Activated naive CD4-positive, alpha-beta T cell treated with anti-CD3 and anti-CD28 coated beads for 36 hours (primary cell): ENCODE measurements at regions not wholly inside any gene's neighbourhood (a gene's known extent, or its start where the extent isn't known, plus 50 kb on each side); places are given as distances from the start of the nearest gene placed in this dataset.

ENCODE experiments used
- CTCF ChIA-PET: fragments of 350-600 bp; sonication (Branson Sonifier 250); formaldehyde crosslinking; loops from one replicate; lab custom pipeline; 2021; ENCODE audit warnings: antibody characterized with exemption; lab: Charles Lee
- DNase-seq: peaks from one replicate; pipeline ENCODE4 v3.0.0-alpha.2; 2020
- H3K27ac Mint-ChIP-seq: one replicate; pipeline ENCODE4 v1.8.0; 2021; ENCODE audit warnings: mild to moderate bottlenecking, mixed read lengths
- H3K27me3 Mint-ChIP-seq: one replicate; pipeline ENCODE4 v1.8.0; 2021; ENCODE audit warnings: low read depth, mixed read lengths
- H3K36me3 Mint-ChIP-seq: one replicate; pipeline ENCODE4 v1.8.0; 2021; ENCODE audit warnings: low read depth, mixed read lengths
- H3K4me1 Mint-ChIP-seq: one replicate; pipeline ENCODE4 v1.8.0; 2021; ENCODE audit warnings: low read depth, mixed read lengths
- H3K4me3 Mint-ChIP-seq: one replicate; pipeline ENCODE4 v1.8.0; 2021; ENCODE audit warnings: mild to moderate bottlenecking, moderate library complexity, mixed read lengths
- H3K9me3 Mint-ChIP-seq: one replicate; pipeline ENCODE4 v1.8.0; 2021; ENCODE audit warnings: mixed read lengths
- intact Hi-C: fragments of 100-400 bp; cut with micrococcal nuclease; formaldehyde crosslinking; loops from one replicate; pipeline ENCODE4 v1.15.1; 2023

DNA sequence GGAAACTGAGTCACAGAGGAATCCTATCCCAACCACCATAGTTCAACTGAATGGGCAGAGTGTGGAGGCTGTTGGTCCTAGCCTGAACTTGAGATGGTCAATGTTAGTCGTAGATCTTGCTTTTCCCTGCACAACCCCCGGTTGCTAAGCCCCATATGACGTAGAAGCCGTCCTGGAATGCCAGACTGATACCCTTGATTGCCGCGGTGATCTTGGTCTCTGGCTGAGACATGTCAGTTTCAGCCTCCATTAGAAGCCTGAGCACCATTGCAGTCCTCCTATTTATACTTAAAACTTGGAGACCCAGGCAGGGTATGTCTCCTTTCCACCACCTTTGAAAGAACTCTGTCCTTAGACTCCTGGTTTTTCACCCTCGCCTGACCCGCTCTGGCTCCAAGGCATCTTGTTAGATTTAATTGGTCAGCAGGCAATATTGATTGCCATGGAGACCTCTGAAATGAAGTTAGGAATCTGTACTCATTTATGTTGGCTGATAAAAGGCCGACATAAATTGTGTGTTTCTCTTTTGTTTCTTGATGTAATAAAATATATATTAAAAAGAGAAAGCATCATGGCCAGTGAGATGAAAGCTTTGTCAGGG, 53.4 kb downstream of the RPLP1 start:
- CTCF ChIA-PET: interaction anchor here (0.6 kb wide), 1 partner anchor 14 kb away, joined by 3 read pairs; no protein-coding TSS in a partner anchor
- H3K27ac Mint-ChIP-seq: no peak overlapping the region
- H3K9me3 Mint-ChIP-seq: no peaks in the 10 kb centered on the region
- no peaks in the 10 kb centered on the region for H3K4me1 Mint-ChIP-seq
- H3K27me3 Mint-ChIP-seq: no peaks in the 10 kb centered on the region
- H3K4me3 Mint-ChIP-seq: no peak overlapping the region
- no peak for DNase-seq
- H3K36me3 Mint-ChIP-seq: no peaks in the 10 kb centered on the region
- intact Hi-C loops: no loop called here

DNA sequence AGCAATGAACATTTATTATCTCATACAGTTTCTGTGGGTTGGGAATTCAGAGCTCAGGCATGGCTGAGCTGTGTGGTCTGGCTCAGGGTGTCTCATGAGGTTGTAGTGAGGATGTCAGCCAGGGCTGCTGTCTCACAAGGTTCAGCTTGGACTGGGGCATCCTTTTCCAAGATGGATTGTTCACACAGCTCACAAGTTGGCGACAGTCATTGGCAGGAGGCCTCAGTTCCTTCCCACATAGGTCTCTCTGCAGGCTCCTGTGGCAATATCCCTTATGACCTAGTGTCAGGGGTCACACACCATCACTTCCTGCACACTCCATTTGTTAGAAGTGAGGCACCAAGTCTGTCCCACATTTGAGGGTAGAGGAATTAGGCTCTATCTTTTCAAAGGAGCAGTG, 56.0 kb downstream of the RPLP1 start:
- H3K27me3 Mint-ChIP-seq: peaks cover 8% of the 10 kb centered on the region
- no peak for DNase-seq
- CTCF ChIA-PET: no interaction called here
- no peak overlapping the region for H3K4me3 Mint-ChIP-seq
- H3K9me3 Mint-ChIP-seq: no peaks in the 10 kb centered on the region
- H3K4me1 Mint-ChIP-seq: no peaks in the 10 kb centered on the region
- no peak overlapping the region for H3K27ac Mint-ChIP-seq
- H3K36me3 Mint-ChIP-seq: no peaks in the 10 kb centered on the region
- intact Hi-C loops: no loop called here

DNA sequence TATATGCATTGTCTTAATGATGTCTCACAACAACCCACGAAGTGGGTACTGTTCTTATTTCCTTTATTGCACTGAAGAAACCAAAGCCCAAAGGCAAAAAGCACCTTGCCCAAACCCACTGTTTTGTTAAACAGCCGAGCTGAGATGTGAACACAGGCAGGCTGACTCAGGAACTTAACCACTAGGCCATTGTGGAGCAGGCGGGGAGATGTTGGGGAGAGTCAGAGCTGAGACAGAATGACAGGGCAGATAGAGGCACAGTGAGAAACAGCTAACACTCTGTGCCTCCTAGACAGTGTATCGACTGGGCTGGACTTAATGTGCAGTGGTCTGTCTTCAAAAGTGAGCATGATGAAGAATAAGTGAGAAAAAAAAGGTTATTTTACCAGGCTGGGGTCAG, 56.5 kb downstream of the RPLP1 start:
- CTCF ChIA-PET: no interaction called here
- DNase-seq: no peak

DNA sequence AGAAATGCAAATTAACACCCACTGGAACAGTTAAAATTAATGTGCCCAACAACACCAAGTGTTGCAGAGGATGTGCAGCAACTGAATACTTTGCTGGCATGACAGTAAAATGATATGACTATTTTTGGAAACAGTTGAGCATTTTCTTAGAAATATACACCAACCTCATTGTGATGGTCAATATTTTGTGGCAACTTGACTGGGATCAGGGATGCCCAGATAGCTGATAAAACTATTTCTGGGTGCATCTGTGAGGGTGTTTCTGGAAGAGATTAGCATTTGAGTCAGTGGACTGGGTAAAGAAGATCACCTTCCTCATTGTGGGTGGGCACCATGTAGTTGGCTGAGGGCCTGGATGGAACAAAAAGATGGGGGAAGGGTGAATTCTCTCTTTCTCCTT, 57.9 kb downstream of the RPLP1 start:
- DNase-seq: no peak
- Mint-ChIP-seq H3K36me3 (no peaks in the 10 kb centered on the region), H3K4me3 (no peak overlapping the region), H3K27ac (no peak overlapping the region), H3K9me3 (no peaks in the 10 kb centered on the region), H3K27me3 (peaks cover 11% of the 10 kb centered on the region), H3K4me1 (no peaks in the 10 kb centered on the region)
- CTCF ChIA-PET: interaction anchor here (1.2 to 1.6 kb wide), 3 partner anchors 14 to 977 kb away, joined by 3 to 6 read pairs (median 3); no protein-coding TSS in a partner anchor
- intact Hi-C loops: no loop called here

More for the DNA sequence above, 56.5 kb downstream of the RPLP1 start:
- H3K9me3 Mint-ChIP-seq: no peaks in the 10 kb centered on the region
- no peaks in the 10 kb centered on the region for H3K36me3 Mint-ChIP-seq
- no peak overlapping the region for H3K27ac Mint-ChIP-seq
- no peak overlapping the region for H3K4me3 Mint-ChIP-seq
- no peaks in the 10 kb centered on the region for H3K4me1 Mint-ChIP-seq
- intact Hi-C loops: no loop called here
- H3K27me3 Mint-ChIP-seq: peaks cover 8% of the 10 kb centered on the region

DNA sequence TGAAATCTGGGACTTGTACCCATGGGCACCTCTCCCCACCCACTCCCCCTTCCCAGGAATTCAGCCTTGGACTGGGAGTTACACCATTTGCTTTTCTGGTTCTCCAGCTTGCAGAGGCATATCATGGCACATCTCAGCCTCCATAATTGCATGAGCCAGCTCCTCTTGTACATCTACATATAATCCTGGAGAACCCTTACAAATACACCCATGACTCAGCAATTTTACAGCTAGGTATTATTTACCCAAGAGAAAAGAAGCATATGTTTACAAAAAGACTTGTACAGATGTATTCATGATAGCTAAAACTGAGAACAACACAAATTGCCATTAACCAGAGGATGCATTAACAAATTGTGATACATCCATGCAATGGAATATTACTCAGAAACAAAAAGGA, 58.4 kb downstream of the RPLP1 start:
- Mint-ChIP-seq H3K27ac (no peak overlapping the region), H3K9me3 (no peaks in the 10 kb centered on the region), H3K4me3 (no peak overlapping the region), H3K36me3 (no peaks in the 10 kb centered on the region), H3K27me3 (peaks cover 11% of the 10 kb centered on the region), H3K4me1 (no peaks in the 10 kb centered on the region)
- intact Hi-C loops: no loop called here
- DNase-seq: no peak
- CTCF ChIA-PET: interaction anchor here (1.2 to 1.6 kb wide), 3 partner anchors 13 to 976 kb away, joined by 3 to 6 read pairs (median 3); no protein-coding TSS in a partner anchor

DNA sequence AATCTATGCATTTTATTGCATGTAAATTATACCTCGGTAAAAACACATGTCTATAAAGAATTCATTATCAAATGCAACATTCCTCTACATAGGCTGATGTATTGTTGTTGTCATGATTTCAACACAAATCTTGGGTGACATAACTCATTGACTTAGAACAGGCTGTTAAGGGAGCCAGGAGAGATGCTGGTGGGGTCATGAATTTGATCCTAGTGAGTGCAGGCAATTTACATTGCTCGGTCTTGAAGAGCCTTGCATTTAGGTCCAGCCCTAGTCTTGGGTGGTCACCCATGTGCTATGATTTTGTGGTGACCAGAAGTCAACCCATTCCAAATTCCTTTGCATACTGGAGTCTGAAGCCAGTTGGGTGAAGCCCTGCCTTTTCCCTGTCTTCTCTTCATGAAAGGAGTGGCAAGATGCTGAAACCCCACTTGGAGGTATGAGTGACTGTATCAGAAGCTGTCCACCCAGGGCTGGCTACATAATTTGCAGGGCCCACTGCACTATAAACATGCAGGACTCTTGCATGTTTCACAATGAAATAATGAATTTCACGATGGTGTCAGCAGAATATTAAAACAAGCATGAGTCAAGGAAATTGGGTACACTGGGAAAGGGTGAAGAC, 59.2 kb downstream of the RPLP1 start:
- H3K27ac Mint-ChIP-seq: no peak overlapping the region
- H3K36me3 Mint-ChIP-seq: no peaks in the 10 kb centered on the region
- H3K27me3 Mint-ChIP-seq: peaks cover 11% of the 10 kb centered on the region
- H3K9me3 Mint-ChIP-seq: no peaks in the 10 kb centered on the region
- DNase-seq: no peak
- intact Hi-C loops: no loop called here
- CTCF ChIA-PET: interaction anchor here (1.2 to 1.6 kb wide), 2 partner anchors 34 to 976 kb away, joined by 3 to 6 read pairs; no protein-coding TSS in a partner anchor
- H3K4me3 Mint-ChIP-seq: no peak overlapping the region
- no peaks in the 10 kb centered on the region for H3K4me1 Mint-ChIP-seq

DNA sequence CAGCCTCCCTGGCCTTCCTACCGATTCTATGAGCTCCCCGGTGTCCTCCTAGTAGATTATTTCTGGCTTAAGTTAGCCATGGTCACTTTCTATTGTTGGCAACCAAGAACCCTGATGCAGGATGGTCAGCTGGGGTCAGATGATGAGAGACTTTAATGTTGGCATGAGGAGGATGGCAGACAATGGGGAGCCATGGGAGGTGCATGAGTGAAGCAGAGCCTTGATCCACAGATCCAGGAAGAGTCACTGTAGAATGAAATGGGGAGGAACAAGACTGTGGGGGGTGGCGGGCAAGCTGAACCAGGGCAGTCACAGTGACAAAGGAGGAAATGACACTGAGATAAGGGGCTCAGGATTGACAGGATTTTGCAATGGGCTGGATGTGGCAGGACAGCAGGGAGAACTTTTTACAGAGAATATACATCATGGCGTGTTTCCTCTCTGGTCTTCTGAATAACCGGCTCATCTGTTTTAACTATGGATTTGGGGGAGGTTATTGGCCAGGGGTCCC, 60.9 kb downstream of the RPLP1 start:
- intact Hi-C loops: no loop called here
- Mint-ChIP-seq H3K27ac (no peak overlapping the region), H3K36me3 (no peaks in the 10 kb centered on the region), H3K9me3 (no peaks in the 10 kb centered on the region), H3K27me3 (peaks cover 14% of the 10 kb centered on the region), H3K4me3 (no peak overlapping the region), H3K4me1 (no peaks in the 10 kb centered on the region)
- CTCF ChIA-PET: interaction anchor here (1.4 kb wide), 1 partner anchor 11 kb away, joined by 4 read pairs; no protein-coding TSS in a partner anchor
- no peak for DNase-seq

DNA sequence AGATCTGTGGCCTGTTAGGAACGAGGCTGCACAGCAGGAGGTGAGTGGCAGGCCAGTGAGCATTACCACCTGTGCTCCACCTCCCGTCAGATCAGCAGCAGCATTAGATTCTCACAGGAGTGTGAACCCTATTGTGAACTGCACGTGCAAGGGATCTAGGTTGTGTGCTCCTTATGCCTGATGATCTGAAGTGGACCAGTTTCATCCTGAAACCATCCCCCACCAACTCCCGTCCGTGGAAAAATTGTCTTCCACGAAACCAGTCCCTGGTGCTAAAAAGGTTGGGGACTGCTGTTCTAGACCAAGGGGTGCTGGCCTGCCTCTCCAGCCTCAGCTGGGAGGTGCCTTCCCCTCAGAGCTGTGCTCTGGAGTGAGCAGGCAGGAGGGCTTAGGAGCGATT, 61.4 kb downstream of the RPLP1 start:
- no peak for DNase-seq
- no peaks in the 10 kb centered on the region for H3K36me3 Mint-ChIP-seq
- intact Hi-C loops: no loop called here
- CTCF ChIA-PET: interaction anchor here (1.4 kb wide), 1 partner anchor 12 kb away, joined by 4 read pairs; no protein-coding TSS in a partner anchor
- no peaks in the 10 kb centered on the region for H3K9me3 Mint-ChIP-seq
- H3K4me1 Mint-ChIP-seq: no peaks in the 10 kb centered on the region
- H3K27ac Mint-ChIP-seq: no peak overlapping the region
- no peak overlapping the region for H3K4me3 Mint-ChIP-seq
- peaks cover 14% of the 10 kb centered on the region for H3K27me3 Mint-ChIP-seq

DNA sequence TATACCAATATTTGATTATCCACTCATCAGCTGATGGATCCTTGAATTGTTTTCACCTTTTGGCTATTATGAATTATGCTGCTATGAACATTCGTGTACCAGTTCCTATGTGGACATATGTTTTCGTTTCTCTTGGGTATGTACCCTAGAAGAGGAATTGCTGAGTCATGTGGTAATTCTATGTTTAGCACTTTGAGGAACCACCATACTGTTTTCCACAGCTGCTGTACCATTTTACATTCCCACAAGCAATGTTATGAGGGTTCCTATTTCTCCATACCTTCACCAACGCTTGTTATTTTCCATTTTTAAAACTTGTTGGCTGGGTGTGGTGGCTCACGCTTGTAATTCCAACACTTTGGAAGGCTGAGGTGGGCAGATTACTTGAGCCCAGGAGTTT, 62.9 kb downstream of the RPLP1 start:
- H3K4me3 Mint-ChIP-seq: no peak overlapping the region
- CTCF ChIA-PET: interaction anchor here (0.7 kb wide), 1 partner anchor 329 kb away, joined by 5 read pairs; no protein-coding TSS in a partner anchor
- H3K36me3 Mint-ChIP-seq: no peaks in the 10 kb centered on the region
- intact Hi-C loops: no loop called here
- H3K27me3 Mint-ChIP-seq: peaks cover 16% of the 10 kb centered on the region
- no peaks in the 10 kb centered on the region for H3K4me1 Mint-ChIP-seq
- no peak overlapping the region for H3K27ac Mint-ChIP-seq
- DNase-seq: no peak
- H3K9me3 Mint-ChIP-seq: no peaks in the 10 kb centered on the region

DNA sequence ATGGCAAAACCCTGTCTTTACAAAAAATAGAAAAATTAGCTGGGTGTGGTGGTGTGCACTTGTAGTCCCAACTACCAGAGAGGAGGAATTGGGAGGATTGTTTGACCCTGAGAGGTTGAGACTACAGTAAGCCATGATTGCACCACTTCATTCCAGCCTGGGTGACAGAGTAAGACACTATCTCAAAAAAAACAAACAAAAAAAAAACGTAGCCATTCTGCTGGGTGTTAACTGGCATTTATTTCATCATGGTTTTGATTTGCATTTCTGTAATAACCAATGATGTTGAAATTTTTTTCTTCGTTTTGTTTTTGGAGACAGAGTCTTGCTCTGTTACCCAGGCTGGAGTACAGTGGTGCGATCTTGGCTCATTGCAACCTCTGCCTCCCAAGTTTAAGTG, 63.3 kb downstream of the RPLP1 start:
- intact Hi-C loops: no loop called here
- Mint-ChIP-seq H3K9me3 (no peaks in the 10 kb centered on the region), H3K36me3 (no peaks in the 10 kb centered on the region), H3K4me1 (no peaks in the 10 kb centered on the region), H3K4me3 (no peak overlapping the region), H3K27ac (no peak overlapping the region), H3K27me3 (peaks cover 16% of the 10 kb centered on the region)
- CTCF ChIA-PET: no interaction called here
- DNase-seq: no peak

DNA sequence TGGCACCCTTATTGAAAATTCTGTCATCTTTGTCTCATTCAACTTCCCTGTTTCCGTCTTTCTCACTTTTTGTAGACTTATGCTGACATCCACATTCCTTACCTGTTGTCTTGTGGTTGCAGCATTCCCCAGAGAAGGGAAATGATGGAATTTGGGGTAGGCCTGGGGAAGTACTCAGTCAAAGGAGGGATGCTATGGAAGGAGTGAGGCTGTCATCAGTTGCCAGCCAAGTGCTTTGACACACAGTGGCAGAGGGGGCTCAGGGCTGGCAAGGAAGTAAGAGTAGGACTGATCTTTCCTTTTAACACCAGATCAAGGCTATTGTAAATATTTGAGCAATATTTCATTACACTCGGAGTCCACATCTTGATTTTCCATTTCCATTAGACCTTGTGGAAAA, 64.4 kb downstream of the RPLP1 start:
- CTCF ChIA-PET: no interaction called here
- intact Hi-C loops: no loop called here
- Mint-ChIP-seq H3K27ac (no peak overlapping the region), H3K4me1 (no peaks in the 10 kb centered on the region), H3K27me3 (peaks cover 14% of the 10 kb centered on the region), H3K9me3 (no peaks in the 10 kb centered on the region), H3K36me3 (no peaks in the 10 kb centered on the region), H3K4me3 (no peak overlapping the region)
- no peak for DNase-seq

DNA sequence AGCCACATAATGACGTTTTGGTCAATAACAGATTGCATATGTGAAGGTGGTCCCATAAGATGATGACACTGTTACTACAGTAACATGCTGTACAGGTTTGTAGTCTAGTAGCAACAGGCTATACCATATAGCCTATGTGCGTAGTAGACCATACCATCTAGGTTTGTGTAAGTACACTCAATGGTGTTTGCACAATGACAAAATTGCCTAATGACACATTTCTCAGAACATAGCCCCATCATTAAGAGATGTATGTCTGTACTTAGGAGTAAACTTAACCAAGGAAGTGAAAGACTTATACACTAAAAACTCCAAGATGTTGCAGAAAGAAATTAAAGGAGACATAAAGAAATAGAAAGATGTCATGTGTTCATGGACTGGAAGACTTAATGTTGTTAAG, 66.2 kb downstream of the RPLP1 start:
- intact Hi-C loops: no loop called here
- H3K27me3 Mint-ChIP-seq: peaks cover 7% of the 10 kb centered on the region
- CTCF ChIA-PET: no interaction called here
- no peaks in the 10 kb centered on the region for H3K4me1 Mint-ChIP-seq
- H3K9me3 Mint-ChIP-seq: no peaks in the 10 kb centered on the region
- no peaks in the 10 kb centered on the region for H3K36me3 Mint-ChIP-seq
- DNase-seq: no peak
- no peak overlapping the region for H3K4me3 Mint-ChIP-seq
- no peak overlapping the region for H3K27ac Mint-ChIP-seq
